ENCODE measurements at regions not wholly inside any gene's neighbourhood (a gene's known extent, or its start where the extent isn't known, plus 50 kb on each side); places are given as distances from the start of the nearest gene placed in this dataset.

- no peaks in the 10 kb centered on the region for H3K27me3 ChIP-seq (ENCODE audit: control insufficient read depth in 1 of 2, insufficient read depth in 2 of 2, low read length in 2 of 2)
- H3K27ac ChIP-seq (ENCODE audit: low read depth in 2 of 2, low read length in 1 of 2): no peak overlapping the region
Measured at GRCh38 chr5:62985749-62986148, 407.1 kb downstream of the LRRC70 start.

GRCh38 chr5:62982348-62982747, 403.7 kb downstream of the LRRC70 start:
- Histone ChIP-seq H3K4me3 (ENCODE audit: low read depth in 1 of 2, low read length in 2 of 2) (no peak overlapping the region), H3K9me3 (ENCODE audit: control insufficient read depth in 2 of 2, insufficient read depth in 1 of 2, low read depth in 1 of 2, low read length in 1 of 2) (no peaks in the 10 kb centered on the region)
- WGBS, 2 donors: 30 to 38% methylated on average over 3 of the region's 3 CpGs

More at GRCh38 chr5:62985749-62986148, 407.1 kb downstream of the LRRC70 start:
- no peaks in the 10 kb centered on the region for H3K4me1 ChIP-seq (ENCODE audit: control insufficient read depth in 2 of 2, insufficient read depth in 2 of 2, low read length in 1 of 2)
- H3K9me3 ChIP-seq (ENCODE audit: control insufficient read depth in 2 of 2, insufficient read depth in 1 of 2, low read depth in 1 of 2, low read length in 1 of 2): no peaks in the 10 kb centered on the region
- no peak overlapping the region for H3K4me3 ChIP-seq (ENCODE audit: low read depth in 1 of 2, low read length in 2 of 2)
- H3K36me3 ChIP-seq (ENCODE audit: control insufficient read depth in 2 of 2, insufficient read depth in 2 of 2, low read length in 1 of 2): no peaks in the 10 kb centered on the region
- WGBS, 2 donors: 68 to 76% methylated on average over 1 of the region's 1 CpG

GRCh38 chr5:62980884-62981283, 402.3 kb downstream of the LRRC70 start:
- Histone ChIP-seq H3K27me3 (ENCODE audit: control insufficient read depth in 1 of 2, insufficient read depth in 2 of 2, low read length in 2 of 2) (no peaks in the 10 kb centered on the region), H3K9me3 (ENCODE audit: control insufficient read depth in 2 of 2, insufficient read depth in 1 of 2, low read depth in 1 of 2, low read length in 1 of 2) (no peaks in the 10 kb centered on the region), H3K36me3 (ENCODE audit: control insufficient read depth in 2 of 2, insufficient read depth in 2 of 2, low read length in 1 of 2) (no peaks in the 10 kb centered on the region), H3K4me1 (ENCODE audit: control insufficient read depth in 2 of 2, insufficient read depth in 2 of 2, low read length in 1 of 2) (no peaks in the 10 kb centered on the region), H3K27ac (ENCODE audit: low read depth in 2 of 2, low read length in 1 of 2) (no peak overlapping the region), H3K4me3 (ENCODE audit: low read depth in 1 of 2, low read length in 2 of 2) (no peak overlapping the region)
- 90 to 93% methylated on average over 1 of the region's 1 CpG for WGBS, 2 donors

More at GRCh38 chr5:62982348-62982747, 403.7 kb downstream of the LRRC70 start:
- Histone ChIP-seq H3K4me1 (ENCODE audit: control insufficient read depth in 2 of 2, insufficient read depth in 2 of 2, low read length in 1 of 2) (no peaks in the 10 kb centered on the region), H3K27me3 (ENCODE audit: control insufficient read depth in 1 of 2, insufficient read depth in 2 of 2, low read length in 2 of 2) (no peaks in the 10 kb centered on the region), H3K36me3 (ENCODE audit: control insufficient read depth in 2 of 2, insufficient read depth in 2 of 2, low read length in 1 of 2) (no peaks in the 10 kb centered on the region), H3K27ac (ENCODE audit: low read depth in 2 of 2, low read length in 1 of 2) (no peak overlapping the region)

- no peaks in the 10 kb centered on the region for H3K4me1 ChIP-seq (ENCODE audit: control insufficient read depth in 2 of 2, insufficient read depth in 2 of 2, low read length in 1 of 2)
- no peaks in the 10 kb centered on the region for H3K36me3 ChIP-seq (ENCODE audit: control insufficient read depth in 2 of 2, insufficient read depth in 2 of 2, low read length in 1 of 2)
- no peaks in the 10 kb centered on the region for H3K27me3 ChIP-seq (ENCODE audit: control insufficient read depth in 1 of 2, insufficient read depth in 2 of 2, low read length in 2 of 2)
- H3K4me3 ChIP-seq (ENCODE audit: low read depth in 1 of 2, low read length in 2 of 2): no peak overlapping the region
- H3K9me3 ChIP-seq (ENCODE audit: control insufficient read depth in 2 of 2, insufficient read depth in 1 of 2, low read depth in 1 of 2, low read length in 1 of 2): no peaks in the 10 kb centered on the region
- no peak overlapping the region for H3K27ac ChIP-seq (ENCODE audit: low read depth in 2 of 2, low read length in 1 of 2)
- 88 to 90% methylated on average over 5 of the region's 5 CpGs for WGBS, 2 donors
Measured at GRCh38 chr5:62979472-62979871, 400.9 kb downstream of the LRRC70 start.

- H3K4me3 ChIP-seq (ENCODE audit: low read depth in 1 of 2, low read length in 2 of 2): no peak overlapping the region
- H3K36me3 ChIP-seq (ENCODE audit: control insufficient read depth in 2 of 2, insufficient read depth in 2 of 2, low read length in 1 of 2): no peaks in the 10 kb centered on the region
- H3K4me1 ChIP-seq (ENCODE audit: control insufficient read depth in 2 of 2, insufficient read depth in 2 of 2, low read length in 1 of 2): no peaks in the 10 kb centered on the region
- H3K27me3 ChIP-seq (ENCODE audit: control insufficient read depth in 1 of 2, insufficient read depth in 2 of 2, low read length in 2 of 2): no peaks in the 10 kb centered on the region
- H3K27ac ChIP-seq (ENCODE audit: low read depth in 2 of 2, low read length in 1 of 2): no peak overlapping the region
- H3K9me3 ChIP-seq (ENCODE audit: control insufficient read depth in 2 of 2, insufficient read depth in 1 of 2, low read depth in 1 of 2, low read length in 1 of 2): no peaks in the 10 kb centered on the region
- WGBS, 2 donors: 50 to 52% methylated on average over 4 of the region's 4 CpGs
Measured at GRCh38 chr5:62977661-62978060, 399.0 kb downstream of the LRRC70 start.

GRCh38 chr5:62974623-62975022, 396.0 kb downstream of the LRRC70 start:
- Histone ChIP-seq H3K9me3 (ENCODE audit: control insufficient read depth in 2 of 2, insufficient read depth in 1 of 2, low read depth in 1 of 2, low read length in 1 of 2) (no peaks in the 10 kb centered on the region), H3K27me3 (ENCODE audit: control insufficient read depth in 1 of 2, insufficient read depth in 2 of 2, low read length in 2 of 2) (no peaks in the 10 kb centered on the region), H3K4me3 (ENCODE audit: low read depth in 1 of 2, low read length in 2 of 2) (no peak overlapping the region), H3K4me1 (ENCODE audit: control insufficient read depth in 2 of 2, insufficient read depth in 2 of 2, low read length in 1 of 2) (no peaks in the 10 kb centered on the region), H3K27ac (ENCODE audit: low read depth in 2 of 2, low read length in 1 of 2) (no peak overlapping the region), H3K36me3 (ENCODE audit: control insufficient read depth in 2 of 2, insufficient read depth in 2 of 2, low read length in 1 of 2) (no peaks in the 10 kb centered on the region)
- WGBS, 2 donors: 46 to 68% methylated on average over 3 of the region's 3 CpGs

- 83 to 85% methylated on average over 10 of the region's 10 CpGs for WGBS, 2 donors
- Histone ChIP-seq H3K36me3 (ENCODE audit: control insufficient read depth in 2 of 2, insufficient read depth in 2 of 2, low read length in 1 of 2) (no peaks in the 10 kb centered on the region), H3K4me1 (ENCODE audit: control insufficient read depth in 2 of 2, insufficient read depth in 2 of 2, low read length in 1 of 2) (no peaks in the 10 kb centered on the region), H3K27me3 (ENCODE audit: control insufficient read depth in 1 of 2, insufficient read depth in 2 of 2, low read length in 2 of 2) (no peaks in the 10 kb centered on the region), H3K4me3 (ENCODE audit: low read depth in 1 of 2, low read length in 2 of 2) (no peak overlapping the region), H3K27ac (ENCODE audit: low read depth in 2 of 2, low read length in 1 of 2) (no peak overlapping the region), H3K9me3 (ENCODE audit: control insufficient read depth in 2 of 2, insufficient read depth in 1 of 2, low read depth in 1 of 2, low read length in 1 of 2) (peaks cover 0 to 2% of the 10 kb centered on the region in 2 donors)
Measured at GRCh38 chr5:62969409-62970120, 390.9 kb downstream of the LRRC70 start.

- H3K9me3 ChIP-seq (ENCODE audit: control insufficient read depth in 2 of 2, insufficient read depth in 1 of 2, low read depth in 1 of 2, low read length in 1 of 2): peaks cover 2 to 7% of the 10 kb centered on the region in 2 donors
- no peaks in the 10 kb centered on the region for H3K4me1 ChIP-seq (ENCODE audit: control insufficient read depth in 2 of 2, insufficient read depth in 2 of 2, low read length in 1 of 2)
- H3K36me3 ChIP-seq (ENCODE audit: control insufficient read depth in 2 of 2, insufficient read depth in 2 of 2, low read length in 1 of 2): no peaks in the 10 kb centered on the region
- H3K4me3 ChIP-seq (ENCODE audit: low read depth in 1 of 2, low read length in 2 of 2): no peak overlapping the region
- no peaks in the 10 kb centered on the region for H3K27me3 ChIP-seq (ENCODE audit: control insufficient read depth in 1 of 2, insufficient read depth in 2 of 2, low read length in 2 of 2)
- H3K27ac ChIP-seq (ENCODE audit: low read depth in 2 of 2, low read length in 1 of 2): no peak overlapping the region
Measured at GRCh38 chr5:62964428-62964827, 385.8 kb downstream of the LRRC70 start.

GRCh38 chr5:62960781-62961180, 382.2 kb downstream of the LRRC70 start:
- peaks cover 2 to 7% of the 10 kb centered on the region in 2 donors for H3K9me3 ChIP-seq (ENCODE audit: control insufficient read depth in 2 of 2, insufficient read depth in 1 of 2, low read depth in 1 of 2, low read length in 1 of 2)
- no peak overlapping the region for H3K27ac ChIP-seq (ENCODE audit: low read depth in 2 of 2, low read length in 1 of 2)
- H3K4me1 ChIP-seq (ENCODE audit: control insufficient read depth in 2 of 2, insufficient read depth in 2 of 2, low read length in 1 of 2): no peaks in the 10 kb centered on the region
- no peaks in the 10 kb centered on the region for H3K36me3 ChIP-seq (ENCODE audit: control insufficient read depth in 2 of 2, insufficient read depth in 2 of 2, low read length in 1 of 2)
- WGBS, 2 donors: 77 to 79% methylated on average over 2 of the region's 2 CpGs
- H3K4me3 ChIP-seq (ENCODE audit: low read depth in 1 of 2, low read length in 2 of 2): no peak overlapping the region
- no peaks in the 10 kb centered on the region for H3K27me3 ChIP-seq (ENCODE audit: control insufficient read depth in 1 of 2, insufficient read depth in 2 of 2, low read length in 2 of 2)

GRCh38 chr5:62956597-62956996, 378.0 kb downstream of the LRRC70 start:
- 76 to 77% methylated on average over 2 of the region's 2 CpGs for WGBS, 2 donors
- Histone ChIP-seq H3K36me3 (ENCODE audit: control insufficient read depth in 2 of 2, insufficient read depth in 2 of 2, low read length in 1 of 2) (no peaks in the 10 kb centered on the region), H3K9me3 (ENCODE audit: control insufficient read depth in 2 of 2, insufficient read depth in 1 of 2, low read depth in 1 of 2, low read length in 1 of 2) (no peaks in the 10 kb centered on the region), H3K4me1 (ENCODE audit: control insufficient read depth in 2 of 2, insufficient read depth in 2 of 2, low read length in 1 of 2) (no peaks in the 10 kb centered on the region), H3K4me3 (ENCODE audit: low read depth in 1 of 2, low read length in 2 of 2) (no peak overlapping the region), H3K27me3 (ENCODE audit: control insufficient read depth in 1 of 2, insufficient read depth in 2 of 2, low read length in 2 of 2) (no peaks in the 10 kb centered on the region), H3K27ac (ENCODE audit: low read depth in 2 of 2, low read length in 1 of 2) (no peak overlapping the region)

Measured in esophagus (tissue), 2 donors.